B cell (primary cell): ENCODE measurements at regions not wholly inside any gene's neighbourhood (a gene's known extent, or its start where the extent isn't known, plus 50 kb on each side); places are given as distances from the start of the nearest gene placed in this dataset.

ENCODE experiments used
- ATAC-seq: fragments of 200-7000 bp; cut with Tn5 transposase; one replicate; pipeline ENCODE4 v1.10.0; 2021; ENCODE audit warnings: low read depth, mild to moderate bottlenecking, moderate number of reproducible peaks, moderate library complexity
- CTCF ChIA-PET: fragments of 350-600 bp; sonication (Branson Sonifier 250); formaldehyde crosslinking; loops from one replicate; lab custom pipeline; 2021; ENCODE audit warnings: antibody characterized with exemption, inconsistent platforms; lab: Charles Lee
- POLR2A ChIA-PET: fragments of 350-600 bp; sonication (Branson Sonifier 250); formaldehyde crosslinking; loops from one replicate; lab custom pipeline; 2021; ENCODE audit warnings: antibody characterized with exemption; lab: Charles Lee
- DNase-seq: peaks from one replicate; pipeline ENCODE4 v3.0.0; 2013
- H2AFZ ChIP-seq: 2 replicates; pipeline ENCODE4 v1.6.1; 2012; ENCODE audit warnings: mild to moderate bottlenecking, low read depth, low read length; ENCODE audit not compliant: insufficient read depth, poor library complexity, severe bottlenecking
- H3K27ac ChIP-seq, 2 donors: 1 replicate in 1 of 2; 2 replicates in 1 of 2; pipeline ENCODE4 v1.5.1; 2012 to 2013; ENCODE audit warnings: low read length in 2 of 2, mild to moderate bottlenecking in 2 of 2, moderate library complexity in 1 of 2
- H3K27me3 ChIP-seq, 4 experiments: fragments of 200-600 bp in 1 of 4; sonication (generic) in 1 of 4; replicated peaks in 1 of 4; 1 replicate in 2 of 4; 2 replicates in 2 of 4; pipeline versions ENCODE4 v1.6.1 to v1.7.0; 2013 to 2016; ENCODE audit warnings: low read length in 3 of 4, mild to moderate bottlenecking in 2 of 4, mixed read lengths in 1 of 4, moderate library complexity in 1 of 4; ENCODE audit not compliant: insufficient read depth in 4 of 4, control insufficient read depth in 3 of 4; ENCODE audit errors: control extremely low read depth in 1 of 4
- H3K36me3 ChIP-seq, 2 experiments: replicated peaks in 1 of 2; 1 replicate in 1 of 2; 2 replicates in 1 of 2; pipeline versions ENCODE4 v1.6.1 to v1.7.1; 2013; ENCODE audit warnings: low read length in 1 of 2; ENCODE audit not compliant: insufficient read depth in 2 of 2, control insufficient read depth in 1 of 2; ENCODE audit errors: control extremely low read depth in 1 of 2, extremely low read depth in 1 of 2
- H3K4me1 ChIP-seq, 2 donors: fragments of 200-600 bp in 1 of 2; sonication (generic) in 1 of 2; 1 replicate in 1 of 2; 2 replicates in 1 of 2; pipeline versions ENCODE4 v1.5.1 to v1.6.1; 2013 to 2017; ENCODE audit warnings: low read length in 2 of 2; ENCODE audit not compliant: control insufficient read depth in 2 of 2, insufficient read depth in 2 of 2
- H3K4me2 ChIP-seq: replicated peaks from 2 replicates; pipeline ENCODE3; 2012; ENCODE audit warnings: mild to moderate bottlenecking, low read depth, low read length; ENCODE audit not compliant: poor library complexity, severe bottlenecking
- H3K4me3 ChIP-seq, 5 experiments: fragments of 200-600 bp in 1 of 5; sonication (generic) in 1 of 5; 1 replicate in 3 of 5; 2 replicates in 2 of 5; pipeline versions ENCODE4 v1.5.1 to v1.7.0; 2011 to 2016; ENCODE audit warnings: low read length in 4 of 5, mild to moderate bottlenecking in 4 of 5, low read depth in 2 of 5, control low read depth in 1 of 5, moderate library complexity in 1 of 5; ENCODE audit not compliant: insufficient read depth in 1 of 5; ENCODE audit errors: control extremely low read depth in 1 of 5, extremely low read depth in 1 of 5
- H3K79me2 ChIP-seq: fragments of 200-600 bp; sonication (generic); one replicate; pipeline ENCODE4 v1.6.0; 2016; ENCODE audit warnings: low read length; ENCODE audit not compliant: control insufficient read depth, insufficient read depth
- H3K9ac ChIP-seq: fragments of 200-600 bp; sonication (generic); 2 replicates; pipeline ENCODE4 v1.6.1; 2017; ENCODE audit warnings: mild to moderate bottlenecking, low read length, moderate library complexity
- H3K9me3 ChIP-seq, 3 donors: one replicate each; pipeline versions ENCODE4 v1.6.1 to v1.7.1; 2013; ENCODE audit warnings: low read length in 2 of 3; ENCODE audit not compliant: control insufficient read depth in 2 of 3, insufficient read depth in 1 of 3; ENCODE audit errors: control extremely low read depth in 1 of 3
- H4K20me1 ChIP-seq: 2 replicates; pipeline ENCODE4 v1.6.0; 2012; ENCODE audit warnings: mild to moderate bottlenecking, low read length; ENCODE audit not compliant: insufficient read depth, control insufficient read depth, poor library complexity, severe bottlenecking
- H3K27ac Mint-ChIP-seq: one replicate; pipeline ENCODE4 v1.8.0; 2021; ENCODE audit warnings: mixed read lengths
- H3K27me3 Mint-ChIP-seq: one replicate; pipeline ENCODE4 v1.8.0; 2021; ENCODE audit warnings: mixed read lengths
- H3K4me1 Mint-ChIP-seq: one replicate; pipeline ENCODE4 v1.8.0; 2021; ENCODE audit warnings: mixed read lengths
- H3K4me3 Mint-ChIP-seq: one replicate; pipeline ENCODE4 v1.8.0; 2021; ENCODE audit warnings: mixed read lengths
- H3K9me3 Mint-ChIP-seq: one replicate; pipeline ENCODE4 v1.8.0; 2022; ENCODE audit warnings: mixed read lengths; ENCODE audit not compliant: insufficient read depth
- CTCF ChIP-seq: fragments of 200-600 bp; IDR thresholded peaks from one replicate; pipeline ENCODE4 v1.8.0; 2022; ENCODE audit warnings: antibody characterized with exemption, mild to moderate bottlenecking
- EZH2 ChIP-seq: IDR thresholded peaks from 2 replicates; pipeline ENCODE4 v1.6.1; 2012; ENCODE audit warnings: borderline replicate concordance, low read depth, mild to moderate bottlenecking, moderate library complexity, low read length; ENCODE audit not compliant: insufficient read depth, poor library complexity, severe bottlenecking
- WGBS: methylation state at CpG from one replicate; pipeline ENCODE4 v1.1.5; 2013; ENCODE audit warnings: missing lambda C conversion rate; ENCODE audit not compliant: insufficient coverage; 5-methylcytosine and 5-hydroxymethylcytosine counted together
- intact Hi-C: fragments of 100-400 bp; cut with micrococcal nuclease; formaldehyde crosslinking; loops from one replicate; pipeline ENCODE4 v1.10.0; 2022

- intact Hi-C loops, result no loop called here
- H3K4me3 ChIP-seq, result no peak overlapping the region
- DNase-seq (no peak), ATAC-seq (no peak)
- no peak overlapping the region for H3K27ac ChIP-seq
- no peaks in the 10 kb centered on the region for H3K36me3 ChIP-seq
- TF ChIP-seq EZH2 (no peak), CTCF (no peak)
- Mint-ChIP-seq H3K27me3 (peaks cover 14% of the 10 kb centered on the region), H3K4me1 (peaks cover 34% of the 10 kb centered on the region), H3K27ac (no peak overlapping the region), H3K9me3 (no peaks in the 10 kb centered on the region), H3K4me3 (no peak overlapping the region)
- H4K20me1 ChIP-seq, result no peaks in the 10 kb centered on the region
- no peaks in the 10 kb centered on the region for H3K79me2 ChIP-seq
- no peak overlapping the region for H3K4me2 ChIP-seq
- no peak overlapping the region for H3K9ac ChIP-seq
- H3K9me3 ChIP-seq, result peaks cover 0 to 21% (median 0%) of the 10 kb centered on the region in 3 donors
- peaks cover 31 to 39% of the 10 kb centered on the region in 2 donors for H3K4me1 ChIP-seq
- ChIA-PET POLR2A (no interaction called here), CTCF (interaction anchor here (0.6 to 1.6 kb wide), 3 partner anchors 42 to 110 kb away, joined by 3 to 6 read pairs (median 4); partner anchors contain the start of gene TNRC6C)
- WGBS, result 84% methylated on average over 8 of the region's 12 CpGs
- H2AFZ ChIP-seq, result no peak overlapping the region
- peaks cover 0 to 31% (median 9%) of the 10 kb centered on the region in 4 experiments for H3K27me3 ChIP-seq
Observed at GRCh38 chr17:77848257-77848656, 110.2 kb upstream of the TNRC6C start.

- Mint-ChIP-seq H3K27me3 (peaks cover 7% of the 10 kb centered on the region), H3K4me1 (peaks cover 25% of the 10 kb centered on the region), H3K9me3 (no peaks in the 10 kb centered on the region), H3K4me3 (no peak overlapping the region), H3K27ac (no peak overlapping the region)
- Histone ChIP-seq H3K36me3 (no peaks in the 10 kb centered on the region), H3K9ac (no peak overlapping the region), H3K27ac (no peak overlapping the region), H3K4me3 (no peak overlapping the region), H2AFZ (no peak overlapping the region), H3K79me2 (no peaks in the 10 kb centered on the region), H3K4me2 (no peak overlapping the region), H3K9me3 (peaks cover 0 to 21% (median 0%) of the 10 kb centered on the region in 3 donors), H3K27me3 (peaks cover 0 to 31% (median 11%) of the 10 kb centered on the region in 4 experiments), H4K20me1 (no peaks in the 10 kb centered on the region), H3K4me1 (peaks cover 23 to 30% of the 10 kb centered on the region in 2 donors)
- ATAC-seq, result no peak
- no peak for TF ChIP-seq EZH2
- no peak for TF ChIP-seq CTCF
- 93% methylated on average over 2 of the region's 6 CpGs for WGBS
- intact Hi-C loops, result no loop called here
- CTCF ChIA-PET, result interaction anchor here (1.6 kb wide), 1 partner anchor 109 kb away, joined by 6 read pairs; the partner anchor contains the start of gene TNRC6C
- no peak for DNase-seq
- POLR2A ChIA-PET, result interaction anchor here (0.5 kb wide), 1 partner anchor 955 kb away, joined by 7 read pairs; no protein-coding TSS in a partner anchor
Observed at GRCh38 chr17:77849239-77849638, 109.3 kb upstream of the TNRC6C start.
